MM.1S (cell line): ENCODE measurements at regions not wholly inside any gene's neighbourhood (a gene's known extent, or its start where the extent isn't known, plus 50 kb on each side); places are given as distances from the start of the nearest gene placed in this dataset.

ENCODE experiments used
- EZH2 ChIP-seq: fragments of 300-600 bp; sonication (generic); optimal IDR thresholded peaks from 2 replicates; pipeline ENCODE3; 2017; ENCODE audit warnings: low read depth, mild to moderate bottlenecking, antibody characterized with exemption, low read length, mixed read lengths
- TF ChIP-seq, protein P1 (sequence below): fragments of 300-600 bp; sonication (generic); IDR thresholded peaks from 2 replicates; pipeline ENCODE4 v1.5.1; 2016; ENCODE audit warnings: antibody characterized with exemption, low read length, mixed read lengths

DNA sequence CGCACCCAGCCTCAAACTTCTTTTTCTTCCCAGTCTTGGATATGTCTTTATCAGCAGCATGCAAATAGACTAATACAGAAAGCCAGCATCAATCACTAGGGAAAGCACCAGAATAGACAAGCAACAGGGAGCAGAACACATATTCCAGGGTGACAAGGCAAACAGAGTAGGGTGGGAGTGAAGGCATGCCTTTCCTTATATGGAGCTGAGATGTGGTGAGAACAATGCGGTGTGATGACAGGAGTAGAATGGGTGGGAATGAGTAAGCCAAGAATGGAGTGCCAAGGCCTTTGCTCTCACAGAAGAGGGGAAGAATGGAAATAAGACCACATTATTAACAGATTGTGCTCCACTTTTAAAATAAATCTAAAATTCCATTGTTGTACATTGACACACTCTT, 115.6 kb downstream of the CETN3 start:
- TF ChIP-seq, protein P1, sequence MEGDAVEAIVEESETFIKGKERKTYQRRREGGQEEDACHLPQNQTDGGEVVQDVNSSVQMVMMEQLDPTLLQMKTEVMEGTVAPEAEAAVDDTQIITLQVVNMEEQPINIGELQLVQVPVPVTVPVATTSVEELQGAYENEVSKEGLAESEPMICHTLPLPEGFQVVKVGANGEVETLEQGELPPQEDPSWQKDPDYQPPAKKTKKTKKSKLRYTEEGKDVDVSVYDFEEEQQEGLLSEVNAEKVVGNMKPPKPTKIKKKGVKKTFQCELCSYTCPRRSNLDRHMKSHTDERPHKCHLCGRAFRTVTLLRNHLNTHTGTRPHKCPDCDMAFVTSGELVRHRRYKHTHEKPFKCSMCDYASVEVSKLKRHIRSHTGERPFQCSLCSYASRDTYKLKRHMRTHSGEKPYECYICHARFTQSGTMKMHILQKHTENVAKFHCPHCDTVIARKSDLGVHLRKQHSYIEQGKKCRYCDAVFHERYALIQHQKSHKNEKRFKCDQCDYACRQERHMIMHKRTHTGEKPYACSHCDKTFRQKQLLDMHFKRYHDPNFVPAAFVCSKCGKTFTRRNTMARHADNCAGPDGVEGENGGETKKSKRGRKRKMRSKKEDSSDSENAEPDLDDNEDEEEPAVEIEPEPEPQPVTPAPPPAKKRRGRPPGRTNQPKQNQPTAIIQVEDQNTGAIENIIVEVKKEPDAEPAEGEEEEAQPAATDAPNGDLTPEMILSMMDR, result no peak
- no peak for TF ChIP-seq EZH2
